HCT116 (cell line): ENCODE measurements at regions not wholly inside any gene's neighbourhood (a gene's known extent, or its start where the extent isn't known, plus 50 kb on each side); places are given as distances from the start of the nearest gene placed in this dataset.

Source experiments
- ATAC-seq: fragments of 200-7000 bp; cut with Tn5 transposase; 2 replicates; pipeline ENCODE4 v1.9.1; 2020; ENCODE audit warnings: mild to moderate bottlenecking, moderate library complexity
- BruUV-seq: library from RNA; stranded (reverse); fragments of 400-500 nt; replicated peaks from 2 replicates; lab custom pipeline; 2021; lab: Mats Ljungman, UMichigan
- CTCF ChIA-PET: fragments of 300-600 bp; sonication (Branson Sonifier 250); formaldehyde crosslinking; loops from one replicate; lab custom pipeline; 2021; ENCODE audit warnings: antibody characterized with exemption; lab: Charles Lee
- POLR2A ChIA-PET: fragments of 300-600, 350-600 bp; sonication (Branson Sonifier 250); formaldehyde crosslinking; loops from one replicate; lab custom pipeline; 2021; ENCODE audit warnings: antibody characterized with exemption; lab: Charles Lee
- RAD21 ChIA-PET, 2 experiments: fragments of 300-600 bp; sonication (Branson Sonifier 250); formaldehyde crosslinking; loops; one replicate each; lab custom pipeline; 2023; ENCODE audit warnings: low total read pairs in 2 of 2; ENCODE audit not compliant: uncharacterized antibody in 2 of 2, unreplicated experiment in 2 of 2, low non-redundant PET in 1 of 2; lab: Charles Lee
- DNase-seq: peaks from one replicate; pipeline ENCODE4 v3.0.0-alpha.2; 2010; ENCODE audit warnings: low read depth, low spot score
- H2AFZ ChIP-seq: fragments of 200-600 bp; shearing (Covaris generic), sonication (generic); 2 replicates; pipeline ENCODE4 v1.6.1; 2017; ENCODE audit warnings: low read depth, mixed run types, mixed read lengths, antibody characterized with exemption, low read length; ENCODE audit not compliant: poor library complexity, severe bottlenecking
- H3K27ac ChIP-seq: 2 replicates; pipeline ENCODE4 v1.5.1; 2012; ENCODE audit warnings: low read depth, low read length
- H3K27me3 ChIP-seq: fragments of 200-600 bp; sonication (generic); 2 replicates; pipeline ENCODE4 v1.6.1; 2016; ENCODE audit warnings: mixed run types, low read length, mixed read lengths; ENCODE audit not compliant: insufficient read depth
- H3K36me3 ChIP-seq, 2 experiments: fragments of 200-500 bp in 1 of 2; fragments of 200-600 bp in 1 of 2; sonication (Bioruptor generic) in 1 of 2; sonication (generic) in 1 of 2; 2 replicates each; pipeline versions ENCODE4 v1.5.1 to v1.6.1; 2014 to 2016; ENCODE audit warnings: low read length in 2 of 2, inconsistent platforms in 1 of 2, mixed read lengths in 1 of 2, mixed run types in 1 of 2; ENCODE audit not compliant: insufficient read depth in 2 of 2, control insufficient read depth in 1 of 2
- H3K4me1 ChIP-seq, 2 experiments: fragments of 200-600 bp in 1 of 2; sonication (generic) in 1 of 2; 2 replicates each; pipeline versions ENCODE4 v1.5.1 to v1.6.1; 2012 to 2017; ENCODE audit warnings: low read length in 2 of 2, inconsistent platforms in 1 of 2, mild to moderate bottlenecking in 1 of 2, mixed read lengths in 1 of 2, mixed run types in 1 of 2, moderate library complexity in 1 of 2; ENCODE audit not compliant: insufficient read depth in 2 of 2, control insufficient read depth in 1 of 2
- H3K4me2 ChIP-seq: fragments of 200-600 bp; sonication (generic); 2 replicates; pipeline ENCODE4 v1.6.1; 2017; ENCODE audit warnings: mixed run types, low read length, mixed read lengths
- H3K4me3 ChIP-seq, 2 experiments: fragments of 200-600 bp in 1 of 2; sonication (generic) in 1 of 2; replicated peaks in 1 of 2; 2 replicates each; pipeline ENCODE4 v1.5.1; 2011 to 2016; ENCODE audit warnings: low read length in 2 of 2, control low read depth in 1 of 2, low read depth in 1 of 2, mild to moderate bottlenecking in 1 of 2, mixed read lengths in 1 of 2, mixed run types in 1 of 2
- H3K79me2 ChIP-seq: fragments of 200-600 bp; sonication (generic); 2 replicates; pipeline ENCODE4 v1.6.1; 2017; ENCODE audit warnings: mild to moderate bottlenecking, mixed run types, low read length, moderate library complexity, mixed read lengths; ENCODE audit not compliant: insufficient read depth
- H3K9ac ChIP-seq: fragments of 200-600 bp; sonication (generic); 2 replicates; pipeline ENCODE4 v1.6.1; 2016; ENCODE audit warnings: low read length, mixed read lengths
- H3K9me2 ChIP-seq: fragments of 200-600 bp; sonication (generic), shearing (Covaris generic); 2 replicates; pipeline ENCODE4 v1.6.1; 2017; ENCODE audit warnings: mixed run types, mild to moderate bottlenecking, moderate library complexity; ENCODE audit not compliant: insufficient read depth
- H3K9me3 ChIP-seq, 2 experiments: fragments of 200-500 bp in 1 of 2; fragments of 200-600 bp in 1 of 2; sonication (Bioruptor generic) in 1 of 2; sonication (generic) in 1 of 2; 2 replicates each; pipeline ENCODE4 v1.6.1; 2014 to 2017; ENCODE audit warnings: low read length in 2 of 2, mixed read lengths in 2 of 2, inconsistent platforms in 1 of 2, low read depth in 1 of 2, mild to moderate bottlenecking in 1 of 2, mixed run types in 1 of 2, moderate library complexity in 1 of 2; ENCODE audit not compliant: control insufficient read depth in 1 of 2, insufficient read depth in 1 of 2
- H4K20me1 ChIP-seq: fragments of 200-600 bp; sonication (generic), shearing (Covaris generic); 2 replicates; pipeline ENCODE4 v1.6.1; 2017; ENCODE audit warnings: mixed run types, mild to moderate bottlenecking, moderate library complexity; ENCODE audit not compliant: insufficient read depth
- ATF3 ChIP-seq: IDR thresholded peaks from 2 replicates; pipeline ENCODE4 v1.6.1; 2012
- CTCF ChIP-seq, 3 experiments: fragments of 200-600 bp in 1 of 3; sonication (generic) in 1 of 3; IDR thresholded peaks in 2 of 3; conservative IDR thresholded peaks in 1 of 3; 2 replicates each; pipeline ENCODE4 v1.5.1; 2012 to 2017; ENCODE audit warnings: low read depth in 2 of 3, low read length in 2 of 3, antibody characterized with exemption in 1 of 3, borderline replicate concordance in 1 of 3, control low read depth in 1 of 3, mild to moderate bottlenecking in 1 of 3, mixed read lengths in 1 of 3, mixed run types in 1 of 3, moderate library complexity in 1 of 3; ENCODE audit not compliant: insufficient read depth in 1 of 3
- EGR1 ChIP-seq: IDR thresholded peaks from 2 replicates; pipeline ENCODE4 v1.6.1; 2012; ENCODE audit warnings: low read depth
- ELF1 ChIP-seq: IDR thresholded peaks from 2 replicates; pipeline ENCODE4 v1.6.1; 2012; ENCODE audit warnings: low read depth, borderline replicate concordance
- EZH2 ChIP-seq: fragments of 200-600 bp; sonication (generic); IDR thresholded peaks from 2 replicates; pipeline ENCODE4 v1.6.1; 2017; ENCODE audit warnings: antibody characterized with exemption, mixed run types
- JUND ChIP-seq: IDR thresholded peaks from 2 replicates; pipeline ENCODE4 v1.6.1; 2012
- POLR2A ChIP-seq: IDR thresholded peaks from 2 replicates; pipeline ENCODE4 v1.7.0; 2011; ENCODE audit warnings: borderline replicate concordance; ENCODE audit not compliant: insufficient read depth, insufficient read length; ENCODE audit errors: extremely low read depth
- POLR2AphosphoS5 ChIP-seq: IDR thresholded peaks from 2 replicates; pipeline ENCODE4 v1.6.1; 2011; ENCODE audit warnings: mild to moderate bottlenecking, low read depth, low read length, moderate library complexity
- RAD21 ChIP-seq: IDR thresholded peaks from 2 replicates; pipeline ENCODE4 v1.6.1; 2012; ENCODE audit warnings: low read depth, mild to moderate bottlenecking
- SIN3A ChIP-seq: IDR thresholded peaks from 2 replicates; pipeline ENCODE4 v1.6.1; 2012; ENCODE audit warnings: low read depth
- intact Hi-C: fragments of 100-400 bp; cut with micrococcal nuclease; formaldehyde crosslinking; loops from 2 replicates; pipeline ENCODE4 v1.10.0; 2022
- TF ChIP-seq, protein P1 (sequence below): IDR thresholded peaks from 2 replicates; pipeline ENCODE4 v1.6.1; 2012; ENCODE audit warnings: low read depth

- Histone ChIP-seq H3K9ac (no peak overlapping the region), H3K9me3 (no peaks in the 10 kb centered on the region), H3K4me3 (no peak overlapping the region), H3K36me3 (no peaks in the 10 kb centered on the region), H3K27ac (no peak overlapping the region), H3K27me3 (peaks cover 7% of the 10 kb centered on the region), H3K9me2 (no peaks in the 10 kb centered on the region), H2AFZ (no peak overlapping the region), H3K4me2 (no peak overlapping the region), H3K79me2 (no peaks in the 10 kb centered on the region), H4K20me1 (no peaks in the 10 kb centered on the region), H3K4me1 (no peaks in the 10 kb centered on the region)
- no peak for ATAC-seq
- no peak for DNase-seq
- intact Hi-C loops = no loop called here
- POLR2A ChIA-PET = no interaction called here
- TF ChIP-seq CTCF (IDR thresholded peaks at IDR 0.05 in 2 of 3, conservative IDR thresholded peaks at IDR 0.05 in 1 of 3; ENCODE audit: borderline replicate concordance in 1 of 3, insufficient read depth in 1 of 3, low read depth in 2 of 3, low read length in 2 of 3) (no peak), EZH2 (no peak), POLR2A (no peak), RAD21 (no peak), ATF3 (no peak), POLR2AphosphoS5 (no peak), SIN3A (no peak), EGR1 (no peak), ELF1 (no peak), JUND (no peak)
- TF ChIP-seq, protein P1, sequence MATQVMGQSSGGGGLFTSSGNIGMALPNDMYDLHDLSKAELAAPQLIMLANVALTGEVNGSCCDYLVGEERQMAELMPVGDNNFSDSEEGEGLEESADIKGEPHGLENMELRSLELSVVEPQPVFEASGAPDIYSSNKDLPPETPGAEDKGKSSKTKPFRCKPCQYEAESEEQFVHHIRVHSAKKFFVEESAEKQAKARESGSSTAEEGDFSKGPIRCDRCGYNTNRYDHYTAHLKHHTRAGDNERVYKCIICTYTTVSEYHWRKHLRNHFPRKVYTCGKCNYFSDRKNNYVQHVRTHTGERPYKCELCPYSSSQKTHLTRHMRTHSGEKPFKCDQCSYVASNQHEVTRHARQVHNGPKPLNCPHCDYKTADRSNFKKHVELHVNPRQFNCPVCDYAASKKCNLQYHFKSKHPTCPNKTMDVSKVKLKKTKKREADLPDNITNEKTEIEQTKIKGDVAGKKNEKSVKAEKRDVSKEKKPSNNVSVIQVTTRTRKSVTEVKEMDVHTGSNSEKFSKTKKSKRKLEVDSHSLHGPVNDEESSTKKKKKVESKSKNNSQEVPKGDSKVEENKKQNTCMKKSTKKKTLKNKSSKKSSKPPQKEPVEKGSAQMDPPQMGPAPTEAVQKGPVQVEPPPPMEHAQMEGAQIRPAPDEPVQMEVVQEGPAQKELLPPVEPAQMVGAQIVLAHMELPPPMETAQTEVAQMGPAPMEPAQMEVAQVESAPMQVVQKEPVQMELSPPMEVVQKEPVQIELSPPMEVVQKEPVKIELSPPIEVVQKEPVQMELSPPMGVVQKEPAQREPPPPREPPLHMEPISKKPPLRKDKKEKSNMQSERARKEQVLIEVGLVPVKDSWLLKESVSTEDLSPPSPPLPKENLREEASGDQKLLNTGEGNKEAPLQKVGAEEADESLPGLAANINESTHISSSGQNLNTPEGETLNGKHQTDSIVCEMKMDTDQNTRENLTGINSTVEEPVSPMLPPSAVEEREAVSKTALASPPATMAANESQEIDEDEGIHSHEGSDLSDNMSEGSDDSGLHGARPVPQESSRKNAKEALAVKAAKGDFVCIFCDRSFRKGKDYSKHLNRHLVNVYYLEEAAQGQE = no peak
- CTCF ChIA-PET = no interaction called here
- RAD21 ChIA-PET = no interaction called here
- no TSS peak for BruUV-seq
Observed at GRCh38 chr4:81676537-81676936, 204.8 kb upstream of the RASGEF1B start.
